Thyroid gland (tissue), 4 donors: ENCODE measurements at regions not wholly inside any gene's neighbourhood (a gene's known extent, or its start where the extent isn't known, plus 50 kb on each side); places are given as distances from the start of the nearest gene placed in this dataset.

Experiments
- DNase-seq, 2 donors: peaks; one replicate each; pipeline ENCODE4 v3.0.0-alpha.2; 2019
- H3K27ac ChIP-seq, 3 donors: fragments of 200-600 bp; sonication (generic); 1 replicate in 2 of 3; 2 replicates in 1 of 3; pipeline ENCODE4 v1.5.1; 2016 to 2019; ENCODE audit warnings: mild to moderate bottlenecking in 1 of 3, moderate library complexity in 1 of 3
- H3K27me3 ChIP-seq: fragments of 200-600 bp; sonication (generic); one replicate; pipeline ENCODE4 v1.5.1; 2019
- H3K36me3 ChIP-seq, 2 donors: fragments of 200-600 bp; sonication (generic); one replicate each; pipeline ENCODE4 v1.5.1; 2016 to 2019
- H3K4me1 ChIP-seq, 2 donors: fragments of 200-600 bp; sonication (generic); one replicate each; pipeline ENCODE4 v1.5.1; 2017 to 2019
- H3K4me3 ChIP-seq, 3 donors: fragments of 200-600 bp; sonication (generic); replicated peaks in 1 of 3; 1 replicate in 2 of 3; 2 replicates in 1 of 3; pipeline ENCODE4 v1.5.1; 2016; ENCODE audit warnings: mild to moderate bottlenecking in 1 of 3
- H3K9me3 ChIP-seq: fragments of 200-600 bp; sonication (generic); one replicate; pipeline ENCODE4 v1.5.1; 2017
- CTCF ChIP-seq, 6 experiments: fragments of 200-600 bp in 3 of 6; fragments of 450-650 bp in 3 of 6; sonication (generic) in 3 of 6; IDR thresholded peaks; one replicate each; pipeline ENCODE4 v1.5.1; 2016 to 2019; ENCODE audit warnings: antibody characterized with exemption in 6 of 6, mild to moderate bottlenecking in 2 of 6, inconsistent platforms in 1 of 6, moderate library complexity in 1 of 6
- POLR2A ChIP-seq, 2 donors: fragments of 450-650 bp; IDR thresholded peaks; one replicate each; pipeline ENCODE4 v1.6.1; 2017; ENCODE audit warnings: antibody characterized with exemption in 2 of 2, mild to moderate bottlenecking in 2 of 2, moderate library complexity in 1 of 2
- WGBS, 2 donors: methylation state at CpG; one replicate each; pipeline ENCODE4 v1.1.5; 2017; 5-methylcytosine and 5-hydroxymethylcytosine counted together
- intact Hi-C: fragments of 100-400 bp; cut with DNase I; formaldehyde crosslinking; loops from one replicate; pipeline ENCODE4 v1.15.1; 2023

- 79 to 82% methylated on average over 6 of the region's 6 CpGs for WGBS, 2 donors
- H3K4me1 ChIP-seq = peaks cover 7% of the 10 kb centered on the region in 2 donors
- no peaks in the 10 kb centered on the region for H3K36me3 ChIP-seq
- H3K4me3 ChIP-seq = no peak overlapping the region
- no peak for TF ChIP-seq CTCF (IDR thresholded peaks at IDR 0.05)
- no peak for TF ChIP-seq POLR2A (IDR thresholded peaks at IDR 0.05)
- no peaks in the 10 kb centered on the region for H3K27me3 ChIP-seq
- intact Hi-C loops = no loop called here
- no peak overlapping the region for H3K27ac ChIP-seq
- DNase-seq = no peak
- H3K9me3 ChIP-seq = no peaks in the 10 kb centered on the region
These were observed 159.0 kb downstream of the TRMT11 start for GRCh38 chr6:126145351-126145750.

- 52 to 55% methylated on average over 4 of the region's 4 CpGs for WGBS, 2 donors
These were observed 161.0 kb downstream of the TRMT11 start for GRCh38 chr6:126147291-126147815.

GRCh38 chr6:126148853-126149252 is 162.5 kb downstream of the TRMT11 start:
- DNase-seq = no peak
- Histone ChIP-seq H3K27me3 (no peaks in the 10 kb centered on the region), H3K9me3 (no peaks in the 10 kb centered on the region), H3K4me1 (peaks cover 2 to 3% of the 10 kb centered on the region in 2 donors), H3K36me3 (no peaks in the 10 kb centered on the region), H3K4me3 (no peak overlapping the region), H3K27ac (no peak overlapping the region)
- no peak for TF ChIP-seq POLR2A (IDR thresholded peaks at IDR 0.05)
- no peak for TF ChIP-seq CTCF (IDR thresholded peaks at IDR 0.05)
- 40 to 43% methylated on average over 1 of the region's 1 CpG for WGBS, 2 donors
- intact Hi-C loops = no loop called here

More at GRCh38 chr6:126147291-126147815, 161.0 kb downstream of the TRMT11 start:
- no peak overlapping the region for H3K4me3 ChIP-seq
- intact Hi-C loops = no loop called here
- H3K4me1 ChIP-seq = peaks cover 7% of the 10 kb centered on the region in 2 donors
- no peaks in the 10 kb centered on the region for H3K9me3 ChIP-seq
- TF ChIP-seq CTCF (IDR thresholded peaks at IDR 0.05) (no peak), POLR2A (IDR thresholded peaks at IDR 0.05) (no peak)
- no peak overlapping the region for H3K27ac ChIP-seq
- H3K27me3 ChIP-seq = no peaks in the 10 kb centered on the region
- peak in 1 of 2 donors; percentile 3 for DNase-seq
- no peaks in the 10 kb centered on the region for H3K36me3 ChIP-seq

GRCh38 chr6:126152372-126152745 is 166.0 kb downstream of the TRMT11 start:
- Histone ChIP-seq H3K4me3 (no peak overlapping the region), H3K9me3 (no peaks in the 10 kb centered on the region), H3K4me1 (no peaks in the 10 kb centered on the region), H3K27me3 (no peaks in the 10 kb centered on the region), H3K36me3 (no peaks in the 10 kb centered on the region), H3K27ac (no peak overlapping the region)
- TF ChIP-seq POLR2A (IDR thresholded peaks at IDR 0.05) (no peak), CTCF (IDR thresholded peaks at IDR 0.05) (no peak)
- intact Hi-C loops = no loop called here
- no peak for DNase-seq

- 88 to 96% methylated on average over 3 of the region's 3 CpGs for WGBS, 2 donors
- TF ChIP-seq CTCF (IDR thresholded peaks at IDR 0.05) (no peak), POLR2A (IDR thresholded peaks at IDR 0.05) (no peak)
- Histone ChIP-seq H3K4me3 (no peak overlapping the region), H3K36me3 (no peaks in the 10 kb centered on the region), H3K9me3 (no peaks in the 10 kb centered on the region), H3K27me3 (no peaks in the 10 kb centered on the region), H3K4me1 (no peaks in the 10 kb centered on the region), H3K27ac (no peak overlapping the region)
- DNase-seq = no peak
- intact Hi-C loops = no loop called here
These were observed 167.3 kb downstream of the TRMT11 start for GRCh38 chr6:126153661-126154060.
